HepG2 (cell line): ENCODE measurements at regions not wholly inside any gene's neighbourhood (a gene's known extent, or its start where the extent isn't known, plus 50 kb on each side); places are given as distances from the start of the nearest gene placed in this dataset.

ENCODE experiments used
- ATAC-seq: fragments of 200-7000 bp; cut with Tn5 transposase; 3 replicates; pipeline ENCODE4 v1.9.1; 2020; ENCODE audit warnings: mild to moderate bottlenecking, moderate library complexity
- BruUV-seq: library from RNA; stranded (reverse); fragments of 400-500 nt; replicated peaks from 2 replicates; lab custom pipeline; 2021; lab: Mats Ljungman, UMichigan
- CTCF ChIA-PET: fragments of 300-600 bp; formaldehyde crosslinking; extraction: SDS; loops from one replicate; lab custom pipeline; 2021; ENCODE audit warnings: low total read pairs, inconsistent platforms, low intra/inter-chr PET ratio; lab: Yijun Ruan, JAX
- POLR2A ChIA-PET: fragments of 350-600 bp; sonication (Branson Sonifier 250); formaldehyde crosslinking; loops from one replicate; lab custom pipeline; 2020; ENCODE audit warnings: antibody characterized with exemption, inconsistent platforms; lab: Yijun Ruan, JAX
- DNase-seq: peaks from one replicate; pipeline ENCODE4 v3.0.0-alpha.2; 2015; ENCODE audit warnings: low spot score
- FAIRE-seq: peaks from 3 replicates; lab custom pipeline; 2011; peaks lifted over from hg19 to GRCh38; lab: Jason Lieb, UNC
- H2AFZ ChIP-seq: one replicate; pipeline ENCODE4 v1.6.1; 2011; ENCODE audit warnings: low read length, inconsistent platforms
- H3K27ac ChIP-seq: fragments of 300-600 bp; 3 replicates; pipeline ENCODE4 v1.8.0; 2011; ENCODE audit warnings: mixed run types, mild to moderate bottlenecking, mixed read lengths, low read length, inconsistent platforms; ENCODE audit not compliant: insufficient read depth; ENCODE audit errors: extremely low read length
- H3K27me3 ChIP-seq, 2 experiments: fragments of 200-600 bp in 1 of 2; 2 replicates in 1 of 2; 3 replicates in 1 of 2; pipeline versions ENCODE4 v1.6.0 to v1.8.0; 2011; ENCODE audit warnings: low read length in 2 of 2, mild to moderate bottlenecking in 2 of 2, moderate library complexity in 2 of 2, inconsistent platforms in 1 of 2; ENCODE audit not compliant: insufficient read depth in 2 of 2, control insufficient read depth in 1 of 2
- H3K36me3 ChIP-seq, 2 experiments: fragments of 200-600 bp in 1 of 2; replicated peaks in 1 of 2; 2 replicates in 1 of 2; 3 replicates in 1 of 2; pipeline versions ENCODE4 v1.5.1 to v1.8.0; 2011; ENCODE audit warnings: low read length in 2 of 2, inconsistent platforms in 1 of 2; ENCODE audit not compliant: insufficient read depth in 2 of 2, control insufficient read depth in 1 of 2
- H3K4me1 ChIP-seq: 2 replicates; pipeline ENCODE4 v1.5.1; 2012; ENCODE audit warnings: low read length, inconsistent platforms; ENCODE audit not compliant: insufficient read depth
- H3K4me2 ChIP-seq: 2 replicates; pipeline ENCODE4 v1.6.0; 2011; ENCODE audit warnings: low read depth, low read length, inconsistent platforms
- H3K4me3 ChIP-seq, 3 experiments: fragments of 200-600 bp in 1 of 3; sonication (generic), shearing (Covaris generic) in 1 of 3; replicated peaks in 1 of 3; 2 replicates each; pipeline ENCODE4 v1.5.1; 2011 to 2016; ENCODE audit warnings: low read length in 3 of 3, inconsistent platforms in 2 of 3, low read depth in 2 of 3, mild to moderate bottlenecking in 2 of 3, control low read depth in 1 of 3, mixed read lengths in 1 of 3; ENCODE audit not compliant: insufficient read depth in 1 of 3
- H3K79me2 ChIP-seq: one replicate; pipeline ENCODE4 v1.6.1; 2011; ENCODE audit warnings: low read length, inconsistent platforms; ENCODE audit not compliant: insufficient read depth
- H3K9ac ChIP-seq: 2 replicates; pipeline ENCODE4 v1.6.0; 2011; ENCODE audit warnings: mild to moderate bottlenecking, low read depth, low read length, inconsistent platforms; ENCODE audit not compliant: insufficient read depth
- H3K9me3 ChIP-seq: 2 replicates; pipeline ENCODE4 v1.5.1; 2012; ENCODE audit warnings: mild to moderate bottlenecking, low read length
- H4K20me1 ChIP-seq: 2 replicates; pipeline ENCODE4 v1.6.0; 2011; ENCODE audit warnings: inconsistent platforms, mild to moderate bottlenecking, low read length, moderate library complexity; ENCODE audit not compliant: insufficient read depth
- BCL6 ChIP-seq: IDR thresholded peaks from 2 replicates; pipeline ENCODE4 v1.6.1; 2016; ENCODE audit warnings: missing genetic modification reagents, missing compliant biosample characterization
- CEBPB ChIP-seq: IDR thresholded peaks from 2 replicates; pipeline ENCODE4 v1.6.1; 2011; ENCODE audit warnings: low read depth, low read length, improper control_type of control experiment, borderline replicate concordance
- CENPT ChIP-seq: sonication (generic); formaldehyde crosslinking; IDR thresholded peaks from 2 replicates; pipeline ENCODE4 v1.8.0; 2022; ENCODE audit warnings: low read depth, mild to moderate bottlenecking, moderate library complexity, missing genetic modification reagents
- DR1 ChIP-seq: sonication (generic); formaldehyde crosslinking; IDR thresholded peaks from 2 replicates; pipeline ENCODE4 v1.8.0; 2021; ENCODE audit warnings: mild to moderate bottlenecking, missing genetic modification reagents, inconsistent platforms
- ERF ChIP-seq: IDR thresholded peaks from 2 replicates; pipeline ENCODE4 v1.6.1; 2018; ENCODE audit warnings: missing biosample characterization, missing genetic modification reagents
- FOXO4 ChIP-seq: sonication (generic); formaldehyde crosslinking; conservative IDR thresholded peaks from 2 replicates; pipeline ENCODE4 v1.8.1; 2023; ENCODE audit warnings: missing genetic modification reagents
- GZF1 ChIP-seq: sonication (generic); formaldehyde crosslinking; IDR thresholded peaks from 2 replicates; pipeline ENCODE4 v1.5.1; 2020; ENCODE audit warnings: mild to moderate bottlenecking, missing genetic modification reagents
- IRF1 ChIP-seq: sonication (generic); formaldehyde crosslinking; IDR thresholded peaks from 2 replicates; pipeline ENCODE4 v1.4.0; 2020; ENCODE audit warnings: low read depth, mild to moderate bottlenecking, missing genetic modification reagents
- MAZ ChIP-seq, 2 experiments: sonication (generic) in 1 of 2; formaldehyde crosslinking in 1 of 2; IDR thresholded peaks; 2 replicates each; pipeline versions ENCODE4 v1.5.0 to v1.6.1; 2012 to 2020; ENCODE audit warnings: low read depth in 2 of 2, mild to moderate bottlenecking in 2 of 2, borderline replicate concordance in 1 of 2, improper control_type of control experiment in 1 of 2, low read length in 1 of 2, missing genetic modification reagents in 1 of 2, moderate library complexity in 1 of 2
- SETDB1 ChIP-seq: sonication (generic); formaldehyde crosslinking; IDR thresholded peaks from 2 replicates; pipeline ENCODE4 v1.5.1; 2020; ENCODE audit warnings: missing genetic modification reagents, mild to moderate bottlenecking, borderline replicate concordance
- TMF1 ChIP-seq: sonication (generic); formaldehyde crosslinking; IDR thresholded peaks from 2 replicates; pipeline ENCODE4 v1.8.1; 2022; ENCODE audit warnings: low read depth, missing genetic modification reagents
- XBP1 ChIP-seq: sonication (generic); formaldehyde crosslinking; IDR thresholded peaks from 2 replicates; pipeline ENCODE4 v1.5.0; 2020; ENCODE audit warnings: missing genetic modification reagents
- ZBTB3 ChIP-seq: sonication (generic); formaldehyde crosslinking; IDR thresholded peaks from 2 replicates; pipeline ENCODE4 v1.4.0; 2020; ENCODE audit warnings: low read depth, mild to moderate bottlenecking, moderate library complexity, missing genetic modification reagents, borderline replicate concordance
- ZFP36L2 ChIP-seq: sonication (generic); formaldehyde crosslinking; IDR thresholded peaks from 2 replicates; pipeline ENCODE4 v1.4.0; 2020; ENCODE audit warnings: missing genetic modification reagents
- ZNF414 ChIP-seq: sonication (generic); formaldehyde crosslinking; IDR thresholded peaks from 2 replicates; pipeline ENCODE4 v1.5.0; 2020; ENCODE audit warnings: missing genetic modification reagents
- ZNF597 ChIP-seq: sonication (generic); formaldehyde crosslinking; IDR thresholded peaks from 2 replicates; pipeline ENCODE4 v1.5.0; 2020; ENCODE audit warnings: missing genetic modification reagents
- whole genome bisulfite sequencing: methylation state at CpG from one replicate; pipeline ENCODE4 v1.1.6; 2017; ENCODE audit warnings: low lambda C conversion rate; 5-methylcytosine and 5-hydroxymethylcytosine counted together
- in situ Hi-C: cut with HindIII; loops from 2 replicates; pipeline ENCODE4 v1.10.0; 2017; ENCODE audit warnings: low pct_unique_long_range_greater_than_20kb; ENCODE audit not compliant: extremely low pct_ligation_motif_present
- intact Hi-C: fragments of 100-400 bp; cut with micrococcal nuclease; formaldehyde crosslinking; loops from one replicate; pipeline ENCODE4 v1.10.0; 2022; ENCODE audit not compliant: unreplicated experiment
- TF ChIP-seq, protein P1 (sequence below): sonication (generic); formaldehyde crosslinking; IDR thresholded peaks from 2 replicates; pipeline ENCODE4 v1.4.0; 2020; ENCODE audit warnings: missing genetic modification reagents, low read depth, mild to moderate bottlenecking, borderline replicate concordance

- Histone ChIP-seq H3K9me3 (no peaks in the 10 kb centered on the region), H3K9ac (no peak overlapping the region), H3K27ac (no peak overlapping the region), H3K4me3 (no peak overlapping the region), H3K36me3 (no peaks in the 10 kb centered on the region), H3K4me1 (no peaks in the 10 kb centered on the region), H2AFZ (no peak overlapping the region), H3K4me2 (no peak overlapping the region), H4K20me1 (no peaks in the 10 kb centered on the region), H3K27me3 (0 out of 5 replicates have a peak, but pooled peaks cover 0 to 3% of the 10 kb centered on the region in 2 experiments), H3K79me2 (no peaks in the 10 kb centered on the region)
- no peak for TF ChIP-seq MAZ (IDR thresholded peaks at IDR 0.05; ENCODE audit: borderline replicate concordance, low read depth, low read length)
- TF ChIP-seq MAZ (CRISPR knock-in tag; IDR thresholded peaks at IDR 0.05; ENCODE audit: low read depth): no peak
- TF ChIP-seq DR1 (CRISPR knock-in tag): no peak
- TF ChIP-seq IRF1 (CRISPR knock-in tag): no peak
- no peak for TF ChIP-seq CEBPB
- no peak for TF ChIP-seq SETDB1 (CRISPR knock-in tag)
- TF ChIP-seq BCL6 (CRISPR knock-in tag): no peak
- TF ChIP-seq ZFP36L2 (CRISPR knock-in tag): no peak
- no peak for TF ChIP-seq CENPT (CRISPR knock-in tag)
- no peak for TF ChIP-seq ZBTB3 (CRISPR knock-in tag)
- no peak for TF ChIP-seq FOXO4
- TF ChIP-seq, protein P1, sequence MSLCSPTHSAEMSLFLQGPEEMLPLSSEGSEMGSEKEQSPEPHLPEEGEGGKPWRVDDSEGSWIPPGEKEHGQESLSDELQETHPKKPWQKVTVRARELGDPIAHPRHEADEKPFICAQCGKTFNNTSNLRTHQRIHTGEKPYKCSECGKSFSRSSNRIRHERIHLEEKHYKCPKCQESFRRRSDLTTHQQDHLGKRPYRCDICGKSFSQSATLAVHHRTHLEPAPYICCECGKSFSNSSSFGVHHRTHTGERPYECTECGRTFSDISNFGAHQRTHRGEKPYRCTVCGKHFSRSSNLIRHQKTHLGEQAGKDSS (CRISPR knock-in tag): no peak
- TF ChIP-seq GZF1 (CRISPR knock-in tag): no peak
- TF ChIP-seq ZNF414 (CRISPR knock-in tag): no peak
- TF ChIP-seq ZNF597 (CRISPR knock-in tag): no peak
- no peak for TF ChIP-seq XBP1 (CRISPR knock-in tag)
- TF ChIP-seq TMF1 (CRISPR knock-in tag): no peak
- no peak for TF ChIP-seq ERF (CRISPR knock-in tag)
- in situ Hi-C loops: no loop called here
- intact Hi-C loops: no loop called here
- BruUV-seq: no TSS peak
- DNase-seq (no peak), FAIRE-seq (no peak), ATAC-seq (no peak)
- ChIA-PET CTCF (no interaction called here), POLR2A (no interaction called here)
- 9% methylated on average over 7 of the region's 7 CpGs for WGBS
These were observed 125.6 kb upstream of the MYT1L start for GRCh38 chr2:2456721-2457120.
